GM23338 (cell line): ENCODE measurements at regions not wholly inside any gene's neighbourhood (a gene's known extent, or its start where the extent isn't known, plus 50 kb on each side); places are given as distances from the start of the nearest gene placed in this dataset.

Experiments used
- ATAC-seq: fragments of 200-7000 bp; cut with Tn5 transposase; 3 replicates; pipeline ENCODE4 v1.9.1; 2020
- DNase-seq: peaks from one replicate; pipeline ENCODE4 v3.0.0-alpha.2; 2015; ENCODE audit warnings: low spot score
- H2AFZ ChIP-seq: fragments of 200-600 bp; sonication (generic); 2 replicates; pipeline ENCODE4 v1.8.0; 2016; ENCODE audit warnings: antibody characterized with exemption, mild to moderate bottlenecking, moderate library complexity
- H3F3A ChIP-seq: fragments of 200-600 bp; sonication (generic); replicated peaks from 2 replicates; pipeline ENCODE4 v1.8.0; 2017; ENCODE audit warnings: antibody characterized with exemption, mixed run types, low read depth
- H3K27ac ChIP-seq: fragments of 200-600 bp; sonication (generic); 2 replicates; pipeline ENCODE4 v1.6.1; 2016; ENCODE audit warnings: low read depth
- H3K27me3 ChIP-seq: fragments of 200-600 bp; sonication (generic); 2 replicates; pipeline ENCODE4 v1.8.0; 2016; ENCODE audit warnings: mild to moderate bottlenecking, mixed run types, moderate library complexity; ENCODE audit not compliant: insufficient read depth
- H3K36me3 ChIP-seq: fragments of 200-600 bp; sonication (generic); 2 replicates; pipeline ENCODE4 v1.8.0; 2016; ENCODE audit warnings: mild to moderate bottlenecking; ENCODE audit not compliant: insufficient read depth
- H3K4me1 ChIP-seq: fragments of 200-600 bp; sonication (generic); 2 replicates; pipeline ENCODE4 v1.8.0; 2016; ENCODE audit warnings: mild to moderate bottlenecking, moderate library complexity; ENCODE audit not compliant: insufficient read depth
- H3K4me2 ChIP-seq: fragments of 200-600 bp; sonication (generic); 2 replicates; pipeline ENCODE4 v1.7.1; 2017; ENCODE audit warnings: mixed run types
- H3K4me3 ChIP-seq: fragments of 200-600 bp; sonication (generic); 2 replicates; pipeline ENCODE4 v1.6.1; 2016; ENCODE audit warnings: mixed run types
- H3K79me2 ChIP-seq: fragments of 200-600 bp; sonication (generic); replicated peaks from 2 replicates; pipeline ENCODE4 v1.8.0; 2017; ENCODE audit warnings: mild to moderate bottlenecking; ENCODE audit not compliant: insufficient read depth
- H3K9me2 ChIP-seq: fragments of 200-600 bp; sonication (generic); 2 replicates; pipeline ENCODE4 v1.8.0; 2017; ENCODE audit not compliant: insufficient read depth
- H4K20me1 ChIP-seq: fragments of 200-600 bp; sonication (generic); replicated peaks from 2 replicates; pipeline ENCODE4 v1.8.0; 2017; ENCODE audit warnings: mild to moderate bottlenecking; ENCODE audit not compliant: insufficient read depth
- H3K27ac Mint-ChIP-seq: 2 replicates; pipeline ENCODE4 v1.8.0; 2020; ENCODE audit warnings: inconsistent platforms, mild to moderate bottlenecking, moderate library complexity, mixed read lengths
- H3K27me3 Mint-ChIP-seq: 3 replicates; pipeline ENCODE4 v1.8.0; 2022; ENCODE audit warnings: low read depth, mild to moderate bottlenecking, moderate library complexity, mixed read lengths, inconsistent platforms; ENCODE audit not compliant: insufficient read depth, poor library complexity
- H3K36me3 Mint-ChIP-seq: 3 replicates; pipeline ENCODE4 v1.8.0; 2021; ENCODE audit warnings: low read depth, mild to moderate bottlenecking, inconsistent platforms, moderate library complexity, mixed read lengths
- H3K4me1 Mint-ChIP-seq: 3 replicates; pipeline ENCODE4 v1.8.0; 2020; ENCODE audit warnings: mild to moderate bottlenecking, inconsistent platforms, mixed read lengths
- H3K4me3 Mint-ChIP-seq: 3 replicates; pipeline ENCODE4 v1.8.0; 2021; ENCODE audit warnings: moderate library complexity, mild to moderate bottlenecking, inconsistent platforms, mixed read lengths
- H3K9me3 Mint-ChIP-seq: 3 replicates; pipeline ENCODE4 v1.8.0; 2020; ENCODE audit warnings: moderate library complexity, mild to moderate bottlenecking, inconsistent platforms, mixed read lengths
- CREB1 ChIP-seq: fragments of 250-450 bp; sonication (Bioruptor Pico); IDR thresholded peaks from 2 replicates; pipeline ENCODE4 v1.5.0; 2020; ENCODE audit warnings: low read depth, mild to moderate bottlenecking, moderate library complexity
- EZH2 ChIP-seq: fragments of 200-600 bp; sonication (generic); IDR thresholded peaks from one replicate; pipeline ENCODE4 v1.8.0; 2017; ENCODE audit warnings: antibody characterized with exemption, mild to moderate bottlenecking, low read depth; ENCODE audit not compliant: unreplicated experiment
- EZH2phosphoT487 ChIP-seq: fragments of 200-600 bp; sonication (generic); IDR thresholded peaks from one replicate; pipeline ENCODE4 v1.8.1; 2018; ENCODE audit warnings: antibody characterized with exemption; ENCODE audit not compliant: unreplicated experiment
- JUNB ChIP-seq: IDR thresholded peaks from one replicate; pipeline ENCODE4 v1.6.1; 2016; ENCODE audit warnings: antibody characterized with exemption; ENCODE audit not compliant: unreplicated experiment
- NANOG ChIP-seq: IDR thresholded peaks from 2 replicates; pipeline ENCODE4 v1.6.1; 2016; ENCODE audit warnings: antibody characterized with exemption, borderline replicate concordance
- POLR2AphosphoS5 ChIP-seq: IDR thresholded peaks from 2 replicates; pipeline ENCODE4 v1.6.1; 2016; ENCODE audit warnings: antibody characterized with exemption, low read depth
- STAT1 ChIP-seq: IDR thresholded peaks from one replicate; pipeline ENCODE4 v1.6.1; 2016; ENCODE audit warnings: antibody characterized with exemption; ENCODE audit not compliant: unreplicated experiment
- ZNF114 ChIP-seq: fragments of 250-450 bp; sonication (Bioruptor Pico); IDR thresholded peaks from 2 replicates; pipeline ENCODE4 v1.5.0; 2020; ENCODE audit warnings: mild to moderate bottlenecking, moderate library complexity
- ZNF331 ChIP-seq: fragments of 250-450 bp; sonication (Bioruptor Pico); IDR thresholded peaks from 2 replicates; pipeline ENCODE4 v1.5.0; 2020; ENCODE audit warnings: low read depth, mild to moderate bottlenecking, moderate library complexity
- TF ChIP-seq, protein P1 (sequence below): fragments of 250-450 bp; sonication (Bioruptor Pico); IDR thresholded peaks from 2 replicates; pipeline ENCODE4 v1.5.0; 2020; ENCODE audit warnings: mild to moderate bottlenecking, moderate library complexity
- TF ChIP-seq, protein P2 (sequence below), 2 experiments: fragments of 200-600 bp in 1 of 2; sonication (generic) in 1 of 2; conservative IDR thresholded peaks; 2 replicates each; pipeline versions ENCODE4 v1.5.1 to v1.6.1; 2016 to 2017; ENCODE audit warnings: antibody characterized with exemption in 2 of 2, low read depth in 2 of 2, mild to moderate bottlenecking in 2 of 2, moderate library complexity in 1 of 2
- TF ChIP-seq, protein P3 (sequence below): IDR thresholded peaks from one replicate; pipeline ENCODE4 v1.6.1; 2018; ENCODE audit warnings: antibody characterized with exemption; ENCODE audit not compliant: unreplicated experiment
- TF ChIP-seq, protein P4 (sequence below): IDR thresholded peaks from 2 replicates; pipeline ENCODE4 v1.6.1; 2016; ENCODE audit warnings: antibody characterized with exemption

DNA sequence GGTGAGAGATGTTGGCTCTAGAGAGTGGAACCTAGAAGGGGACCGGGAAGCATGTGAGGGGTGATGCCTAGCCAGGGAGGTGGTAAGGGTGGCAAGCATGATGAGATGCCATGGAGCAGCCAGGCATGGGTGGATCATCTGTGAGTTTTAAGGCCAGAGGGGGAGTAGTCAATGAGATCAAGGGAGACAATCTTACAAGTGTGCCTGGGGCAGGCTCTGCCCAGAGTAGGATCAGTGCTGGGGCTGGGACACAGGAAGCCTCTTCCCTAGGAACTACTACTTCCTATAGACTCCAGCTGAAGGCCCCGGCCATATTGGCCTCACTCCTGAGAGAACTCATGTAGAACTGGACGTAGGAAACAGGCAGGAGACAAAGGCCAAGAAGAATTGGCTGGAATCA, 192.4 kb upstream of the CSF3R start (continued):
- TF ChIP-seq, protein P1, sequence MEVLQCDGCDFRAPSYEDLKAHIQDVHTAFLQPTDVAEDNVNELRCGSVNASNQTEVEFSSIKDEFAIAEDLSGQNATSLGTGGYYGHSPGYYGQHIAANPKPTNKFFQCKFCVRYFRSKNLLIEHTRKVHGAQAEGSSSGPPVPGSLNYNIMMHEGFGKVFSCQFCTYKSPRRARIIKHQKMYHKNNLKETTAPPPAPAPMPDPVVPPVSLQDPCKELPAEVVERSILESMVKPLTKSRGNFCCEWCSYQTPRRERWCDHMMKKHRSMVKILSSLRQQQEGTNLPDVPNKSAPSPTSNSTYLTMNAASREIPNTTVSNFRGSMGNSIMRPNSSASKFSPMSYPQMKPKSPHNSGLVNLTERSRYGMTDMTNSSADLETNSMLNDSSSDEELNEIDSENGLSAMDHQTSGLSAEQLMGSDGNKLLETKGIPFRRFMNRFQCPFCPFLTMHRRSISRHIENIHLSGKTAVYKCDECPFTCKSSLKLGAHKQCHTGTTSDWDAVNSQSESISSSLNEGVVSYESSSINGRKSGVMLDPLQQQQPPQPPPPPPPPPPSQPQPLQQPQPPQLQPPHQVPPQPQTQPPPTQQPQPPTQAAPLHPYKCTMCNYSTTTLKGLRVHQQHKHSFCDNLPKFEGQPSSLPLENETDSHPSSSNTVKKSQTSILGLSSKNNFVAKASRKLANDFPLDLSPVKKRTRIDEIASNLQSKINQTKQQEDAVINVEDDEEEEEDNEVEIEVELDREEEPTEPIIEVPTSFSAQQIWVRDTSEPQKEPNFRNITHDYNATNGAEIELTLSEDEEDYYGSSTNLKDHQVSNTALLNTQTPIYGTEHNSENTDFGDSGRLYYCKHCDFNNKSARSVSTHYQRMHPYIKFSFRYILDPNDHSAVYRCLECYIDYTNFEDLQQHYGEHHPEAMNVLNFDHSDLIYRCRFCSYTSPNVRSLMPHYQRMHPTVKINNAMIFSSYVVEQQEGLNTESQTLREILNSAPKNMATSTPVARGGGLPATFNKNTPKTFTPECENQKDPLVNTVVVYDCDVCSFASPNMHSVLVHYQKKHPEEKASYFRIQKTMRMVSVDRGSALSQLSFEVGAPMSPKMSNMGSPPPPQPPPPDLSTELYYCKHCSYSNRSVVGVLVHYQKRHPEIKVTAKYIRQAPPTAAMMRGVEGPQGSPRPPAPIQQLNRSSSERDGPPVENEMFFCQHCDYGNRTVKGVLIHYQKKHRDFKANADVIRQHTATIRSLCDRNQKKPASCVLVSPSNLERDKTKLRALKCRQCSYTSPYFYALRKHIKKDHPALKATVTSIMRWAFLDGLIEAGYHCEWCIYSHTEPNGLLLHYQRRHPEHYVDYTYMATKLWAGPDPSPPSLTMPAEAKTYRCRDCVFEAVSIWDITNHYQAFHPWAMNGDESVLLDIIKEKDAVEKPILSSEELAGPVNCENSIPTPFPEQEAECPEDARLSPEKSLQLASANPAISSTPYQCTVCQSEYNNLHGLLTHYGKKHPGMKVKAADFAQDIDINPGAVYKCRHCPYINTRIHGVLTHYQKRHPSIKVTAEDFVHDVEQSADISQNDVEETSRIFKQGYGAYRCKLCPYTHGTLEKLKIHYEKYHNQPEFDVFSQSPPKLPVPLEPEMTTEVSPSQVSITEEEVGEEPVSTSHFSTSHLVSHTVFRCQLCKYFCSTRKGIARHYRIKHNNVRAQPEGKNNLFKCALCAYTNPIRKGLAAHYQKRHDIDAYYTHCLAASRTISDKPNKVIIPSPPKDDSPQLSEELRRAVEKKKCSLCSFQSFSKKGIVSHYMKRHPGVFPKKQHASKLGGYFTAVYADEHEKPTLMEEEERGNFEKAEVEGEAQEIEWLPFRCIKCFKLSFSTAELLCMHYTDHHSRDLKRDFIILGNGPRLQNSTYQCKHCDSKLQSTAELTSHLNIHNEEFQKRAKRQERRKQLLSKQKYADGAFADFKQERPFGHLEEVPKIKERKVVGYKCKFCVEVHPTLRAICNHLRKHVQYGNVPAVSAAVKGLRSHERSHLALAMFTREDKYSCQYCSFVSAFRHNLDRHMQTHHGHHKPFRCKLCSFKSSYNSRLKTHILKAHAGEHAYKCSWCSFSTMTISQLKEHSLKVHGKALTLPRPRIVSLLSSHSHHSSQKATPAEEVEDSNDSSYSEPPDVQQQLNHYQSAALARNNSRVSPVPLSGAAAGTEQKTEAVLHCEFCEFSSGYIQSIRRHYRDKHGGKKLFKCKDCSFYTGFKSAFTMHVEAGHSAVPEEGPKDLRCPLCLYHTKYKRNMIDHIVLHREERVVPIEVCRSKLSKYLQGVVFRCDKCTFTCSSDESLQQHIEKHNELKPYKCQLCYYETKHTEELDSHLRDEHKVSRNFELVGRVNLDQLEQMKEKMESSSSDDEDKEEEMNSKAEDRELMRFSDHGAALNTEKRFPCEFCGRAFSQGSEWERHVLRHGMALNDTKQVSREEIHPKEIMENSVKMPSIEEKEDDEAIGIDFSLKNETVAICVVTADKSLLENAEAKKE, result no peak
- TF ChIP-seq ZNF331, result no peak

DNA sequence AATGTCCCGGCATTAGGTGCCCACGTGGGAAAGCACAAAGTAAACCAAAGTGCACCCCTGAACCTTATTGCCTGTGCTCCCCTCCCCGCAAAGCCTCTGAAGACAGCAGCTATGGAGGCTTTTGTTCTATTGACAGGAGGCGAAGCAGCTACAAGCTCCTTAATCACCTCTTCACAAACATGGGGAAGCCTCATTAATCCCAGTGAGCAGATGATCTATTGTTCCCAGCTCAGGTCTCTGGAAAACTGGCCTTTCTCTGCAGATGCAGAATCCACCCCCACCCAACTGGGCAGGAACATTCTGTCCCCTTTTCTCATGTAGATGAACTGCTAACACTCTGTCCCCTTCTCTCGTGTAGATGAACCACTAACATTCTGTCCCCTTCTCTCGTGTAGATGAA, 190.5 kb upstream of the CSF3R start:
- H3K9me2 ChIP-seq, result no peaks in the 10 kb centered on the region; the same call in 1 of the 2 replicates
- H3K27ac Mint-ChIP-seq, result no peak overlapping the region
- TF ChIP-seq NANOG (no peak), ZNF114 (CRISPR knock-in tag) (no peak), ZNF331 (no peak), EZH2phosphoT487 (no peak), CREB1 (CRISPR knock-in tag) (no peak), STAT1 (no peak), POLR2AphosphoS5 (no peak), EZH2 (no peak), JUNB (no peak)
- TF ChIP-seq, protein P2, sequence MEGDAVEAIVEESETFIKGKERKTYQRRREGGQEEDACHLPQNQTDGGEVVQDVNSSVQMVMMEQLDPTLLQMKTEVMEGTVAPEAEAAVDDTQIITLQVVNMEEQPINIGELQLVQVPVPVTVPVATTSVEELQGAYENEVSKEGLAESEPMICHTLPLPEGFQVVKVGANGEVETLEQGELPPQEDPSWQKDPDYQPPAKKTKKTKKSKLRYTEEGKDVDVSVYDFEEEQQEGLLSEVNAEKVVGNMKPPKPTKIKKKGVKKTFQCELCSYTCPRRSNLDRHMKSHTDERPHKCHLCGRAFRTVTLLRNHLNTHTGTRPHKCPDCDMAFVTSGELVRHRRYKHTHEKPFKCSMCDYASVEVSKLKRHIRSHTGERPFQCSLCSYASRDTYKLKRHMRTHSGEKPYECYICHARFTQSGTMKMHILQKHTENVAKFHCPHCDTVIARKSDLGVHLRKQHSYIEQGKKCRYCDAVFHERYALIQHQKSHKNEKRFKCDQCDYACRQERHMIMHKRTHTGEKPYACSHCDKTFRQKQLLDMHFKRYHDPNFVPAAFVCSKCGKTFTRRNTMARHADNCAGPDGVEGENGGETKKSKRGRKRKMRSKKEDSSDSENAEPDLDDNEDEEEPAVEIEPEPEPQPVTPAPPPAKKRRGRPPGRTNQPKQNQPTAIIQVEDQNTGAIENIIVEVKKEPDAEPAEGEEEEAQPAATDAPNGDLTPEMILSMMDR (conservative IDR thresholded peaks at IDR 0.05; ENCODE audit: low read depth in 2 of 2), result no peak
- TF ChIP-seq, protein P3, sequence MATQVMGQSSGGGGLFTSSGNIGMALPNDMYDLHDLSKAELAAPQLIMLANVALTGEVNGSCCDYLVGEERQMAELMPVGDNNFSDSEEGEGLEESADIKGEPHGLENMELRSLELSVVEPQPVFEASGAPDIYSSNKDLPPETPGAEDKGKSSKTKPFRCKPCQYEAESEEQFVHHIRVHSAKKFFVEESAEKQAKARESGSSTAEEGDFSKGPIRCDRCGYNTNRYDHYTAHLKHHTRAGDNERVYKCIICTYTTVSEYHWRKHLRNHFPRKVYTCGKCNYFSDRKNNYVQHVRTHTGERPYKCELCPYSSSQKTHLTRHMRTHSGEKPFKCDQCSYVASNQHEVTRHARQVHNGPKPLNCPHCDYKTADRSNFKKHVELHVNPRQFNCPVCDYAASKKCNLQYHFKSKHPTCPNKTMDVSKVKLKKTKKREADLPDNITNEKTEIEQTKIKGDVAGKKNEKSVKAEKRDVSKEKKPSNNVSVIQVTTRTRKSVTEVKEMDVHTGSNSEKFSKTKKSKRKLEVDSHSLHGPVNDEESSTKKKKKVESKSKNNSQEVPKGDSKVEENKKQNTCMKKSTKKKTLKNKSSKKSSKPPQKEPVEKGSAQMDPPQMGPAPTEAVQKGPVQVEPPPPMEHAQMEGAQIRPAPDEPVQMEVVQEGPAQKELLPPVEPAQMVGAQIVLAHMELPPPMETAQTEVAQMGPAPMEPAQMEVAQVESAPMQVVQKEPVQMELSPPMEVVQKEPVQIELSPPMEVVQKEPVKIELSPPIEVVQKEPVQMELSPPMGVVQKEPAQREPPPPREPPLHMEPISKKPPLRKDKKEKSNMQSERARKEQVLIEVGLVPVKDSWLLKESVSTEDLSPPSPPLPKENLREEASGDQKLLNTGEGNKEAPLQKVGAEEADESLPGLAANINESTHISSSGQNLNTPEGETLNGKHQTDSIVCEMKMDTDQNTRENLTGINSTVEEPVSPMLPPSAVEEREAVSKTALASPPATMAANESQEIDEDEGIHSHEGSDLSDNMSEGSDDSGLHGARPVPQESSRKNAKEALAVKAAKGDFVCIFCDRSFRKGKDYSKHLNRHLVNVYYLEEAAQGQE, result no peak
- TF ChIP-seq, protein P4, sequence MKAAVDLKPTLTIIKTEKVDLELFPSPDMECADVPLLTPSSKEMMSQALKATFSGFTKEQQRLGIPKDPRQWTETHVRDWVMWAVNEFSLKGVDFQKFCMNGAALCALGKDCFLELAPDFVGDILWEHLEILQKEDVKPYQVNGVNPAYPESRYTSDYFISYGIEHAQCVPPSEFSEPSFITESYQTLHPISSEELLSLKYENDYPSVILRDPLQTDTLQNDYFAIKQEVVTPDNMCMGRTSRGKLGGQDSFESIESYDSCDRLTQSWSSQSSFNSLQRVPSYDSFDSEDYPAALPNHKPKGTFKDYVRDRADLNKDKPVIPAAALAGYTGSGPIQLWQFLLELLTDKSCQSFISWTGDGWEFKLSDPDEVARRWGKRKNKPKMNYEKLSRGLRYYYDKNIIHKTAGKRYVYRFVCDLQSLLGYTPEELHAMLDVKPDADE, result no peak

More for the DNA sequence above, 190.5 kb upstream of the CSF3R start:
- H3K27ac ChIP-seq, result no peak overlapping the region
- no peaks in the 10 kb centered on the region for H4K20me1 ChIP-seq
- Mint-ChIP-seq H3K36me3 (no peaks in the 10 kb centered on the region), H3K9me3 (peaks cover 3% of the 10 kb centered on the region; the same call in 2 of the 3 replicates), H3K4me3 (no peak overlapping the region), H3K4me1 (peaks cover 2% of the 10 kb centered on the region; the same call in 1 of the 3 replicates), H3K27me3 (peaks cover 5% of the 10 kb centered on the region)
- H3K36me3 ChIP-seq, result no peaks in the 10 kb centered on the region
- H3F3A ChIP-seq, result no peaks in the 10 kb centered on the region
- peak overlapping the region; percentile 45 for H2AFZ ChIP-seq
- peak overlapping the region; percentile 65 for H3K4me2 ChIP-seq
- DNase-seq (peak; percentile 37), ATAC-seq (peak; percentile 81)
- no peaks in the 10 kb centered on the region for H3K27me3 ChIP-seq
- no peak overlapping the region for H3K4me3 ChIP-seq
- no peaks in the 10 kb centered on the region for H3K79me2 ChIP-seq
- peaks cover 10% of the 10 kb centered on the region; the same call in 1 of the 2 replicates for H3K4me1 ChIP-seq
